CD4-positive, alpha-beta memory T cell (primary cell): ENCODE measurements at regions not wholly inside any gene's neighbourhood (a gene's known extent, or its start where the extent isn't known, plus 50 kb on each side); places are given as distances from the start of the nearest gene placed in this dataset.

Experiments
- CTCF ChIA-PET: fragments of 350-600 bp; sonication (Branson Sonifier 250); formaldehyde crosslinking; loops from one replicate; lab custom pipeline; 2021; ENCODE audit warnings: inconsistent platforms; ENCODE audit not compliant: partially characterized antibody; lab: Charles Lee
- POLR2A ChIA-PET: fragments of 350-600 bp; sonication (Branson Sonifier 250); formaldehyde crosslinking; loops from one replicate; lab custom pipeline; 2021; ENCODE audit not compliant: partially characterized antibody; lab: Charles Lee
- DNase-seq, 5 donors: peaks; one replicate each; pipeline versions ENCODE4 v3.0.0 to v3.0.0-alpha.2; 2020 to 2022; ENCODE audit warnings: mixed read lengths in 1 of 5
- H3K27ac ChIP-seq: one replicate; pipeline ENCODE4 v1.7.0; 2013; ENCODE audit warnings: low read depth, low read length
- H3K27me3 ChIP-seq: 2 replicates; pipeline ENCODE4 v1.7.0; 2013; ENCODE audit warnings: mild to moderate bottlenecking, low read length, moderate library complexity; ENCODE audit not compliant: insufficient read depth
- H3K36me3 ChIP-seq: 2 replicates; pipeline ENCODE4 v1.7.0; 2013; ENCODE audit warnings: mild to moderate bottlenecking, low read length, moderate library complexity; ENCODE audit not compliant: insufficient read depth
- H3K4me1 ChIP-seq: 2 replicates; pipeline ENCODE4 v1.7.0; 2013; ENCODE audit warnings: mild to moderate bottlenecking, low read length, moderate library complexity; ENCODE audit not compliant: insufficient read depth
- H3K4me3 ChIP-seq, 2 donors: one replicate each; pipeline ENCODE4 v1.7.0; 2013; ENCODE audit warnings: low read length in 2 of 2, mild to moderate bottlenecking in 1 of 2
- H3K9me3 ChIP-seq, 2 donors: one replicate each; pipeline ENCODE4 v1.7.0; 2013; ENCODE audit warnings: low read length in 2 of 2, control low read depth in 1 of 2; ENCODE audit not compliant: control insufficient read depth in 1 of 2
- H3K27ac Mint-ChIP-seq, 7 donors: one replicate each; pipeline ENCODE4 v1.8.0; 2020 to 2021; ENCODE audit warnings: mixed read lengths in 7 of 7, mild to moderate bottlenecking in 6 of 7, inconsistent platforms in 3 of 7, moderate library complexity in 3 of 7
- H3K27me3 Mint-ChIP-seq, 2 donors: one replicate each; pipeline ENCODE4 v1.8.0; 2020 to 2021; ENCODE audit warnings: mixed read lengths in 2 of 2
- H3K36me3 Mint-ChIP-seq, 2 donors: one replicate each; pipeline ENCODE4 v1.8.0; 2020 to 2021; ENCODE audit warnings: mixed read lengths in 2 of 2, inconsistent platforms in 1 of 2, mild to moderate bottlenecking in 1 of 2
- H3K4me1 Mint-ChIP-seq, 4 donors: one replicate each; pipeline ENCODE4 v1.8.0; 2020 to 2021; ENCODE audit warnings: mixed read lengths in 4 of 4, mild to moderate bottlenecking in 1 of 4
- H3K4me3 Mint-ChIP-seq, 8 donors: one replicate each; pipeline ENCODE4 v1.8.0; 2020 to 2021; ENCODE audit warnings: mixed read lengths in 8 of 8, mild to moderate bottlenecking in 7 of 8, moderate library complexity in 6 of 8, inconsistent platforms in 3 of 8
- H3K9me3 Mint-ChIP-seq, 8 donors: one replicate each; pipeline ENCODE4 v1.8.0; 2020 to 2021; ENCODE audit warnings: mixed read lengths in 8 of 8, mild to moderate bottlenecking in 5 of 8, inconsistent platforms in 3 of 8, moderate library complexity in 1 of 8
- intact Hi-C: fragments of 100-400 bp; cut with micrococcal nuclease; formaldehyde crosslinking; loops from one replicate; pipeline ENCODE4 v1.15.1; 2023

DNA sequence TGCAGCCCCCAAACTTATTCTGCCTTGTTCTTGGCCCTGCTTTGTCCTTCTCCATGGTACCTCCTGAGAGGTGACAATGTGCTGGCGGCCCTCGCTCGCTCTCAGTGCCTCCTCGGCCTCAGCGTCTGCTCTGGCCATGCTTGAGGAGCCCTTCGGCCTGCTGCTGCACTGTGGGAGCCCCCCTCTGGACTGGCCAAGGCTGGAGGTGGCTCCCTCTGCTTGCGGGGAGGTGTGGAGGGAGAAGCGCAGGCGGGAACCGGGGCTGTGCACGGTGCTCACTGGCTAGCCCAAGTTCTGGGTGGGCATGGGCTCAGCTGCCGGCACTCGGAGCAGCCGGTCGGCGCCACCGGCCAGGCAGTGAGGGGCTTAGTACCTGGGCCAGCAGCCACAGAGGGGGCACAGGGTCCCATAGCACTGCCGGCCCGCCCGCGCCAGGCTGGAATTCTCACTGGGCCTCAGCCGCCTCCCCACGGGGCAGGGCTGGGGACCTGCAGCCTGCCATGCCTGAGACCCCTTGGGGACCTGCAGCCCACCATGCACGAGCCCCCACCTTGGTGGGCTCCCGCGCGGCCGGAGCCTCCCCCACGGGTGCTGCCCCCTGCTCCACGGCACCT is 55.9 kb upstream of the RALGAPA2 start:
- Mint-ChIP-seq H3K4me3 (no peak overlapping the region), H3K4me1 (peaks cover 0 to 5% (median 3%) of the 10 kb centered on the region in 4 donors), H3K27me3 (peaks cover 14 to 18% of the 10 kb centered on the region in 2 donors), H3K36me3 (no peaks in the 10 kb centered on the region), H3K27ac (no peak overlapping the region), H3K9me3 (peaks cover 0 to 10% (median 3%) of the 10 kb centered on the region in 8 donors)
- Histone ChIP-seq H3K4me1 (no peaks in the 10 kb centered on the region), H3K9me3 (no peaks in the 10 kb centered on the region), H3K27ac (no peak overlapping the region), H3K27me3 (no peaks in the 10 kb centered on the region), H3K4me3 (no peak overlapping the region), H3K36me3 (no peaks in the 10 kb centered on the region)
- intact Hi-C loops: no loop called here
- POLR2A ChIA-PET: no interaction called here
- CTCF ChIA-PET: no interaction called here
- no peak for DNase-seq

DNA sequence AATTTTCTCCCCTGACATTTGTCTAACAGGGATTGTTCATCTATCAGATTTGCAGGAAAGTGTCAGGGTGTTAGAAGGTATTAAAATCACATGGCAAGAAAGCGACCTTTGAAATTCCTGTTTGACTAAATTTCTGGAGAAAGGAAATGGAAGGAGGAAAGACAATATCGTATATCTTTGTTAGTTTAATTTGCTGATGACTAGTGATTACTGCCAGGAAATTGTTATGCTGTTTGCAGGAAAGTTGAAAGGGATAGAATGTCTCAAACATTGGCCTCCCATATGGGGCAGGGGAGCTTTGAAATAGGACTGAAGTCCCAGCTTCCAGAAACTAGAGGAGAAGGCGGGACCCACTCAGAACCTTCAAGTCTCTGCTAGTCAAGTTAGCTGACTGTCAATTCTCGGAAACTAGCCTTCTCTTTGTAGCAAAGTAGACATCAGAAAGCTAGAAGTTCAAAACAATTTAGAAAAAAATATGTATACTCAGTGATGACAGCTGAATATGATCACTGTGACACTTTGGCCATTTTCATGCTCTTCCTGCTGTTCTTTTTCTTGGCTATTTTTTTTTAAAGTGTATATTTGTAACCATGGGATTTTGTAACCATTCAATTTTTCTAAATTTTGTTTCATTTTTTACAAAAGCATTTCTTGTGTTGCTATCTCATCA is 53.4 kb upstream of the RALGAPA2 start:
- Histone ChIP-seq H3K4me1 (no peaks in the 10 kb centered on the region), H3K9me3 (no peaks in the 10 kb centered on the region), H3K4me3 (no peak overlapping the region), H3K36me3 (no peaks in the 10 kb centered on the region), H3K27ac (no peak overlapping the region), H3K27me3 (no peaks in the 10 kb centered on the region)
- no peak for DNase-seq
- intact Hi-C loops: no loop called here
- Mint-ChIP-seq H3K4me1 (peaks cover 0 to 5% (median 3%) of the 10 kb centered on the region in 4 donors), H3K27ac (no peak overlapping the region), H3K9me3 (peaks cover 0 to 4% (median 0%) of the 10 kb centered on the region in 8 donors), H3K4me3 (no peak overlapping the region), H3K36me3 (no peaks in the 10 kb centered on the region), H3K27me3 (peaks cover 14 to 19% of the 10 kb centered on the region in 2 donors)
- ChIA-PET CTCF (no interaction called here), POLR2A (no interaction called here)

DNA sequence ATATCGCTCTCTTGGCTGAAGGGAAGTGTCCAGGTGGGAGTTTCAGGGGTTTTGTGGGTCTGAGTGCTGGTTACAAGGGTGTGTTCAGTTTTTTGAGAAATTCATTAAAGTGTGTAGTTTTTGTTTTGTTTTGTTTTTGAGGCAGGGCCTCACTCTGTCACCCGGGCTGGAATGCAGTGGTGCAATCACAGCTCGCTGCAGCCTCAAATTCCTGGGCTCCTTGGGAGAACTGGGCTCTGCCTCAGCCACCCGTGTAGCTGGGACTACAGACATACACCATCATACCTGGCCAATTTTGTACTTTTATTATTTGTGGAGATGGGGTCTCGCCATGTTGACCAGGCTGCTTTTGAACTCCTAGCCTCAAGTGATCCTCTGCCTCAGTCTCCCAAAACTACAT is 51.2 kb upstream of the RALGAPA2 start:
- H3K27ac ChIP-seq: no peak overlapping the region
- H3K27me3 Mint-ChIP-seq: peaks cover 10 to 16% of the 10 kb centered on the region in 2 donors
- POLR2A ChIA-PET: no interaction called here
- peaks cover 0 to 2% (median 0%) of the 10 kb centered on the region in 8 donors for H3K9me3 Mint-ChIP-seq
- H3K4me3 Mint-ChIP-seq: no peak overlapping the region
- H3K9me3 ChIP-seq: no peaks in the 10 kb centered on the region
- CTCF ChIA-PET: no interaction called here
- H3K36me3 Mint-ChIP-seq: no peaks in the 10 kb centered on the region
- intact Hi-C loops: no loop called here
- no peaks in the 10 kb centered on the region for H3K36me3 ChIP-seq
- no peaks in the 10 kb centered on the region for H3K27me3 ChIP-seq
- no peaks in the 10 kb centered on the region for H3K4me1 Mint-ChIP-seq
- H3K4me3 ChIP-seq: no peak overlapping the region
- H3K4me1 ChIP-seq: no peaks in the 10 kb centered on the region
- H3K27ac Mint-ChIP-seq: no peak overlapping the region
- DNase-seq: no peak
